ENCODE measurements at regions not wholly inside any gene's neighbourhood (a gene's known extent, or its start where the extent isn't known, plus 50 kb on each side); places are given as distances from the start of the nearest gene placed in this dataset.

GRCh38 chr14:71300566-71301330 is 393.5 kb downstream of the PCNX1 start:
- TF ChIP-seq FOXP2 (optimal IDR thresholded peaks at IDR 0.05; ENCODE audit: borderline replicate concordance, extremely low read depth, extremely low read length, insufficient read depth) (no peak), REST (IDR thresholded peaks at IDR 0.05; ENCODE audit: insufficient read depth in 1 of 2, low read depth in 2 of 2, low read length in 2 of 2) (no peak), POLR2AphosphoS5 (IDR thresholded peaks at IDR 0.05; ENCODE audit: low read depth, low read length) (no peak), TAF1 (IDR thresholded peaks at IDR 0.05; ENCODE audit: borderline replicate concordance, insufficient read depth, low read length) (no peak), SIN3A (IDR thresholded peaks at IDR 0.05; ENCODE audit: borderline replicate concordance, insufficient read depth, low read length) (no peak)

GRCh38 chr14:71301611-71302010 is 394.4 kb downstream of the PCNX1 start:
- TF ChIP-seq POLR2AphosphoS5 (IDR thresholded peaks at IDR 0.05; ENCODE audit: low read depth, low read length) (no peak), REST (IDR thresholded peaks at IDR 0.05; ENCODE audit: insufficient read depth in 1 of 2, low read depth in 2 of 2, low read length in 2 of 2) (no peak), SIN3A (IDR thresholded peaks at IDR 0.05; ENCODE audit: borderline replicate concordance, insufficient read depth, low read length) (no peak), TAF1 (IDR thresholded peaks at IDR 0.05; ENCODE audit: borderline replicate concordance, insufficient read depth, low read length) (no peak), FOXP2 (optimal IDR thresholded peaks at IDR 0.05; ENCODE audit: borderline replicate concordance, extremely low read depth, extremely low read length, insufficient read depth) (no peak)

GRCh38 chr14:71304690-71305089 is 397.4 kb downstream of the PCNX1 start:
- TF ChIP-seq FOXP2 (optimal IDR thresholded peaks at IDR 0.05; ENCODE audit: borderline replicate concordance, extremely low read depth, extremely low read length, insufficient read depth), result no peak

- TF ChIP-seq REST (IDR thresholded peaks at IDR 0.05; ENCODE audit: insufficient read depth in 1 of 2, low read depth in 2 of 2, low read length in 2 of 2) (no peak), SIN3A (IDR thresholded peaks at IDR 0.05; ENCODE audit: borderline replicate concordance, insufficient read depth, low read length) (no peak), TAF1 (IDR thresholded peaks at IDR 0.05; ENCODE audit: borderline replicate concordance, insufficient read depth, low read length) (no peak), POLR2AphosphoS5 (IDR thresholded peaks at IDR 0.05; ENCODE audit: low read depth, low read length) (no peak), FOXP2 (optimal IDR thresholded peaks at IDR 0.05; ENCODE audit: borderline replicate concordance, extremely low read depth, extremely low read length, insufficient read depth) (no peak)
Observed at GRCh38 chr14:71308671-71309070, 401.4 kb downstream of the PCNX1 start.

GRCh38 chr14:71309756-71310155 is 402.5 kb downstream of the PCNX1 start:
- TF ChIP-seq SIN3A (IDR thresholded peaks at IDR 0.05; ENCODE audit: borderline replicate concordance, insufficient read depth, low read length) (no peak), POLR2AphosphoS5 (IDR thresholded peaks at IDR 0.05; ENCODE audit: low read depth, low read length) (no peak), TAF1 (IDR thresholded peaks at IDR 0.05; ENCODE audit: borderline replicate concordance, insufficient read depth, low read length) (no peak), FOXP2 (optimal IDR thresholded peaks at IDR 0.05; ENCODE audit: borderline replicate concordance, extremely low read depth, extremely low read length, insufficient read depth) (no peak), REST (IDR thresholded peaks at IDR 0.05; ENCODE audit: insufficient read depth in 1 of 2, low read depth in 2 of 2, low read length in 2 of 2) (no peak)
